GM23248 (cell line): ENCODE measurements at regions not wholly inside any gene's neighbourhood (a gene's known extent, or its start where the extent isn't known, plus 50 kb on each side); places are given as distances from the start of the nearest gene placed in this dataset.

ENCODE experiments used
- DNase-seq: peaks from one replicate; pipeline ENCODE4 v3.0.0-alpha.2; 2015
- H2AFZ ChIP-seq: fragments of 200-600 bp; sonication (generic); 2 replicates; pipeline ENCODE4 v1.6.1; 2016; ENCODE audit warnings: antibody characterized with exemption
- H3F3A ChIP-seq: fragments of 200-600 bp; sonication (generic); 2 replicates; pipeline ENCODE4 v1.6.1; 2016; ENCODE audit warnings: mild to moderate bottlenecking, antibody characterized with exemption, mixed run types; ENCODE audit not compliant: insufficient read depth
- H3K27ac ChIP-seq: fragments of 200-600 bp; sonication (generic); 2 replicates; pipeline ENCODE4 v1.5.1; 2016; ENCODE audit warnings: mild to moderate bottlenecking
- H3K27me3 ChIP-seq: fragments of 200-600 bp; sonication (generic); replicated peaks from 2 replicates; pipeline ENCODE4 v1.6.1; 2016; ENCODE audit warnings: mild to moderate bottlenecking; ENCODE audit not compliant: insufficient read depth
- H3K36me3 ChIP-seq: fragments of 200-600 bp; sonication (generic); 2 replicates; pipeline ENCODE4 v1.6.1; 2016; ENCODE audit warnings: low read depth, mild to moderate bottlenecking
- H3K4me1 ChIP-seq: fragments of 200-600 bp; sonication (generic); 2 replicates; pipeline ENCODE4 v1.6.1; 2016; ENCODE audit warnings: mild to moderate bottlenecking; ENCODE audit not compliant: insufficient read depth
- H3K4me2 ChIP-seq: fragments of 200-600 bp; sonication (generic); one replicate; pipeline ENCODE4 v1.6.1; 2016; ENCODE audit warnings: mild to moderate bottlenecking; ENCODE audit not compliant: unreplicated experiment
- H3K4me3 ChIP-seq: fragments of 200-600 bp; sonication (generic); 2 replicates; pipeline ENCODE4 v1.5.1; 2016; ENCODE audit warnings: mild to moderate bottlenecking
- H3K79me2 ChIP-seq: fragments of 200-600 bp; sonication (generic); 2 replicates; pipeline ENCODE4 v1.6.1; 2016; ENCODE audit warnings: mild to moderate bottlenecking; ENCODE audit not compliant: insufficient read depth
- H3K9ac ChIP-seq: fragments of 200-600 bp; sonication (generic); 2 replicates; pipeline ENCODE4 v1.6.1; 2016; ENCODE audit warnings: mild to moderate bottlenecking
- H3K9me2 ChIP-seq: fragments of 200-600 bp; sonication (generic); 2 replicates; pipeline ENCODE4 v1.6.1; 2016; ENCODE audit warnings: mixed run types, mild to moderate bottlenecking, moderate library complexity; ENCODE audit not compliant: insufficient read depth
- H3K9me3 ChIP-seq: fragments of 200-600 bp; sonication (generic); one replicate; pipeline ENCODE4 v1.6.1; 2017; ENCODE audit warnings: low read depth
- H4K20me1 ChIP-seq: fragments of 200-600 bp; sonication (generic); 2 replicates; pipeline ENCODE4 v1.6.0; 2016; ENCODE audit not compliant: insufficient read depth
- EZH2 ChIP-seq: fragments of 200-600 bp; sonication (generic); IDR thresholded peaks from 2 replicates; pipeline ENCODE4 v1.6.1; 2018; ENCODE audit warnings: antibody characterized with exemption, mild to moderate bottlenecking; ENCODE audit not compliant: insufficient read depth, poor library complexity, severe bottlenecking
- EZH2phosphoT487 ChIP-seq: fragments of 200-600 bp; sonication (generic); IDR thresholded peaks from 2 replicates; pipeline ENCODE4 v1.6.1; 2018; ENCODE audit warnings: antibody characterized with exemption, moderate library complexity, mild to moderate bottlenecking, low read depth; ENCODE audit not compliant: insufficient read depth
- WGBS, 2 experiments: methylation state at CpG; one replicate each; pipeline ENCODE4 v1.1.6; 2015 to 2017; ENCODE audit warnings: low lambda C conversion rate in 2 of 2, low coverage in 1 of 2; ENCODE audit errors: missing lambda C conversion rate in 2 of 2; 5-methylcytosine and 5-hydroxymethylcytosine counted together
- in situ Hi-C: fragments of 300-500 bp; cut with MboI; formaldehyde crosslinking; loops from 2 replicates; pipeline ENCODE4 v1.15.0; 2020

DNA sequence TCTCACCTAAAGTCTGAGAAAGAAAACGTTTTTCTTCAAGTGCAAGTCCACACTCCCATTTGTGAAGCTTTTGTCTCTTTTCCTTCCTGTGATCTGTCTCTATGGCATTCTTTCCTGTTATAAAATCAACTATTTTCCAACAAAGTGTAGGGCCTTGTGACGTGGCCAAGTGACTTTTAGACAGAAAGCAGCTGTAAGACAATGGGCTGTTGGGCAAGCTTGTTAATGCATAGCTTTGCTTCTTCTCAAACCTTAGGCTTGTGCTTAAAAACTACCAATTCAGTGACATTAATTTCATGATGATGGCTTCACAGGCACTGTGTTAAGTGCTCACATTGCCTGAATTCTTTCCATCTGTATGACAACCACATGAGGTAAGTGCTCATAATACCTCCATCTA, 83.5 kb downstream of the VCY1B start:
- Histone ChIP-seq H3K27ac (no peak overlapping the region), H3F3A (no peaks in the 10 kb centered on the region), H4K20me1 (no peaks in the 10 kb centered on the region), H3K4me2 (no peak overlapping the region), H3K36me3 (no peaks in the 10 kb centered on the region), H2AFZ (no peak overlapping the region), H3K4me1 (no peaks in the 10 kb centered on the region), H3K79me2 (no peaks in the 10 kb centered on the region), H3K9me3 (no peaks in the 10 kb centered on the region), H3K9me2 (no peaks in the 10 kb centered on the region), H3K27me3 (no peaks in the 10 kb centered on the region), H3K4me3 (no peak overlapping the region), H3K9ac (no peak overlapping the region)
- no peak for DNase-seq
- in situ Hi-C loops = no loop called here
- no peak for TF ChIP-seq EZH2phosphoT487
- TF ChIP-seq EZH2 = no peak
- WGBS, 2 experiments = 4 to 5% methylated on average over 2 of the region's 2 CpGs

DNA sequence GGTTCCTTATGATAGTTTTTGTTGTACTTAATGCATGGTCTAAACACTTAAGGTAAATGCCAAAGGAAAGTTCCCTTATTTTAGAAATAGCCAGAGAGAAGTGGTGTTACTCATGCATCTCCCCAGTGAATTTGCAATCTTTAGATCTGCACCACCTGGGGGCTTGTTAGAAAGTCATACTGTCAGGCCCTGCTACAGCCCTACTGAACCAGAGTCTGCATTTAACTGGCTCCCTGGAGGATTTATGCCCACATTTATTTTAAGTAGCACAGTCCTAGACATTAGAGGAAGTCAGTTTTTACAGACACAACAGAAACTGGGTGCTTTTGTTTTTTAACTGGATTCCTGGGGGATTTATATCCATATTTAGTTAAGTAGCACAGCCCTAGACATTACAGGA, 89.6 kb downstream of the VCY1B start:
- Histone ChIP-seq H3K27me3 (no peaks in the 10 kb centered on the region), H3K27ac (no peak overlapping the region), H3K4me1 (no peaks in the 10 kb centered on the region), H4K20me1 (no peaks in the 10 kb centered on the region), H3K79me2 (no peaks in the 10 kb centered on the region), H3K4me2 (no peak overlapping the region), H3K36me3 (no peaks in the 10 kb centered on the region), H3K9ac (no peak overlapping the region), H3F3A (no peaks in the 10 kb centered on the region), H2AFZ (no peak overlapping the region), H3K9me3 (no peaks in the 10 kb centered on the region), H3K4me3 (no peak overlapping the region), H3K9me2 (no peaks in the 10 kb centered on the region)
- TF ChIP-seq EZH2 (no peak), EZH2phosphoT487 (no peak)
- DNase-seq = no peak
- in situ Hi-C loops = no loop called here

DNA sequence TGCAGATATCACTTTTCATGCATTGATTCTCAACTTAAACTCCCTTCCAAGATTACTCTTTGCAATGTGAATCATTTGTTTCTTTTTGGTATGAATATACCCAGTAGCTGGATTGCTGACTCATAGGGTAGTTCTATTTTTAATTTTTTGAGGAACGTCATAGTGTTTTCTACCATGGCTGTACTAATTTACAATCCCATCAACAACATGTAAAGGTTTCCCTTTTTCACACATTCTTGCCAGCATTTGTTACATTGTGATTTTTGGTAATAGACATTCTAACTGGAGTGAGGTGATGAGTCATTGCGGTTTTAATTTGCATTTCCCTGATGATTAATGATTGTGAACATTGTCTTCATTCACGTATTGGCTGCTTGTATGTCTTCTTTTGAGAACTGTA, 126.7 kb downstream of the VCY1B start:
- TF ChIP-seq EZH2phosphoT487 (no peak), EZH2 (no peak)
- no peak overlapping the region for H3K9ac ChIP-seq
- H3K9me3 ChIP-seq = no peaks in the 10 kb centered on the region
- H3K27ac ChIP-seq = no peak overlapping the region
- H3K27me3 ChIP-seq = no peaks in the 10 kb centered on the region
- no peak overlapping the region for H3K4me2 ChIP-seq
- H3K4me3 ChIP-seq = no peak overlapping the region
- H4K20me1 ChIP-seq = no peaks in the 10 kb centered on the region
- H3K4me1 ChIP-seq = no peaks in the 10 kb centered on the region
- no peaks in the 10 kb centered on the region for H3K79me2 ChIP-seq
- no peaks in the 10 kb centered on the region for H3K9me2 ChIP-seq
- in situ Hi-C loops = loop anchor here (25.0 kb wide), 1 partner anchor 105 kb away; no protein-coding TSS in a partner anchor
- WGBS, 2 experiments = 24 to 26% methylated on average over 2 to 3 of the region's 3 CpGs
- no peaks in the 10 kb centered on the region for H3K36me3 ChIP-seq
- DNase-seq = peak; percentile 0
- no peak overlapping the region for H2AFZ ChIP-seq
- H3F3A ChIP-seq = no peaks in the 10 kb centered on the region

DNA sequence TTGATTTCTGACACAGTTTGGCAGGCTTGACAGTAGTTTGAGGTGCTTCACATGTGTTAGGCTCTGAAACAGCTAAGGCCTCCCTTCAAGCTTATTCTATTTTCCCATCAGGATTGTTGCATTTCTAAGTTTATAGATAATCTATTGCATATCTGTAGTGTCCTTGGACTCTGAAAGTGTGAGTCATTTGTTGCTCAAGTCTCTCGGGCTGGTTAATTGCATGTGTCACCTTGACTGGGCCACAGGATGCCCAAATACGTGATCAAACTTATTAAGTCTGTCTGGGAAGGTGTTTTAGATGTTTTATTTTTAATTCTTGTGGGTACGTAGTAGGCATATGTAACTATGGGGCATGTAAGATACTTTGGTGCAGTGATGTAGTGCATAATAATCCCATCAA, 166.0 kb downstream of the VCY1B start:
- in situ Hi-C loops = no loop called here
- no peaks in the 10 kb centered on the region for H3K79me2 ChIP-seq
- H3K27ac ChIP-seq = no peak overlapping the region
- no peaks in the 10 kb centered on the region for H3F3A ChIP-seq
- H3K27me3 ChIP-seq = no peaks in the 10 kb centered on the region
- H3K9ac ChIP-seq = no peak overlapping the region
- 0 to 9% methylated on average over 2 to 3 of the region's 3 CpGs for WGBS, 2 experiments
- no peak overlapping the region for H3K4me2 ChIP-seq
- no peak for DNase-seq
- no peaks in the 10 kb centered on the region for H3K36me3 ChIP-seq
- H2AFZ ChIP-seq = no peak overlapping the region
- no peaks in the 10 kb centered on the region for H4K20me1 ChIP-seq
- no peak overlapping the region for H3K4me3 ChIP-seq
- TF ChIP-seq EZH2phosphoT487 (no peak), EZH2 (no peak)
- H3K9me3 ChIP-seq = no peaks in the 10 kb centered on the region
- no peaks in the 10 kb centered on the region for H3K4me1 ChIP-seq
- no peaks in the 10 kb centered on the region for H3K9me2 ChIP-seq

DNA sequence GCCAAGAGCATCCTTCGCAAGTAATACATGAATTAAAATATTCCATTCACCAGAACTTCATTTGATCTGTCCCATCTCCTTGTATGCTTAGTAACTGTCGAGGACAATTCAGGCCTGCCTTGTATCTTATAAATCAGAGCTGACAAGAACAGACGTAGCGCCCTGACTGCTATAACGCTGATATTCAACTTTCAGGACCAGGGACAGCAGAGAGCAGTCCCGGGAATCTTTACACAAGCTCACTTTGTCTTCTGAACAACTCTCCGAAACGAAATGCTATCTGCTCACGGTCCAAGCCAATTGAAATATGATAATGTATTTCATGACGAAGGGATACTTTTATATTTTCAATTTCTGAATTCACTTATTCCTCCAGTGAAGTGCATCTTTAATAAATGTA, 175.7 kb downstream of the VCY1B start:
- Histone ChIP-seq H3K27me3 (no peaks in the 10 kb centered on the region), H2AFZ (no peak overlapping the region), H3K79me2 (no peaks in the 10 kb centered on the region), H4K20me1 (no peaks in the 10 kb centered on the region), H3F3A (no peaks in the 10 kb centered on the region), H3K9me3 (no peaks in the 10 kb centered on the region), H3K9me2 (no peaks in the 10 kb centered on the region), H3K36me3 (no peaks in the 10 kb centered on the region), H3K4me2 (no peak overlapping the region), H3K4me3 (no peak overlapping the region), H3K4me1 (no peaks in the 10 kb centered on the region), H3K27ac (no peak overlapping the region), H3K9ac (no peak overlapping the region)
- WGBS, 2 experiments = 4 to 5% methylated on average over 10 of the region's 10 CpGs
- in situ Hi-C loops = no loop called here
- TF ChIP-seq EZH2 = no peak
- TF ChIP-seq EZH2phosphoT487 = no peak
- DNase-seq = peak; percentile 2
